ENCODE measurements at regions not wholly inside any gene's neighbourhood (a gene's known extent, or its start where the extent isn't known, plus 50 kb on each side); places are given as distances from the start of the nearest gene placed in this dataset.
"Not testable (repeated sequence)": the region's sequence is repeated elsewhere in the genome, so short reads cannot be mapped to it uniquely, and the experiment has no call there.

- DNase-seq (ENCODE audit: low spot score) = no peak
These were observed 109.5 kb downstream of the UNCX start for GRCh38 chr7:1342090-1342640.

- DNase-seq (ENCODE audit: low spot score) = no peak
These were observed 110.9 kb downstream of the UNCX start for GRCh38 chr7:1343551-1343950.

DNA sequence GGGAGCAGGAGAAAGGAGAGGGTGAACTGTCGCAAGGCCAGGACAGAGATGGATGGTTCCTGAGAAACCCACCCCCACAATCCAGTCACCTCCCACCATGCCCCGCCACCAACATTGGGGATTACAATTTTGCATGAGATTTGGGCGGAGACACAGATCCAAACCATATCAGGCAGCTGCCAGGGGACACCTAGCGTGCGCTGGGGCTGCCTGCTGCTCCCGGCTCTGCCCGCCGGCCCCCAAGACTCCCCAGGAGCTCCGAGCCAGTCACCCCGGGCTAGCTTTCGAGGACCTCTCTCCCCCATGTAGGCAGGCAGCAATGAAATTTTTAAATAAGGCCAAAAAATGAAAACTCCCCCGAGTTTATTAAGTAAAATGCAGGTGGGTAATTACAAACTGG, 111.7 kb downstream of the UNCX start:
- DNase-seq (ENCODE audit: low spot score) = no peak

GRCh38 chr7:1344981-1345701, 112.5 kb downstream of the UNCX start:
- no peak for DNase-seq (ENCODE audit: low spot score)

DNA sequence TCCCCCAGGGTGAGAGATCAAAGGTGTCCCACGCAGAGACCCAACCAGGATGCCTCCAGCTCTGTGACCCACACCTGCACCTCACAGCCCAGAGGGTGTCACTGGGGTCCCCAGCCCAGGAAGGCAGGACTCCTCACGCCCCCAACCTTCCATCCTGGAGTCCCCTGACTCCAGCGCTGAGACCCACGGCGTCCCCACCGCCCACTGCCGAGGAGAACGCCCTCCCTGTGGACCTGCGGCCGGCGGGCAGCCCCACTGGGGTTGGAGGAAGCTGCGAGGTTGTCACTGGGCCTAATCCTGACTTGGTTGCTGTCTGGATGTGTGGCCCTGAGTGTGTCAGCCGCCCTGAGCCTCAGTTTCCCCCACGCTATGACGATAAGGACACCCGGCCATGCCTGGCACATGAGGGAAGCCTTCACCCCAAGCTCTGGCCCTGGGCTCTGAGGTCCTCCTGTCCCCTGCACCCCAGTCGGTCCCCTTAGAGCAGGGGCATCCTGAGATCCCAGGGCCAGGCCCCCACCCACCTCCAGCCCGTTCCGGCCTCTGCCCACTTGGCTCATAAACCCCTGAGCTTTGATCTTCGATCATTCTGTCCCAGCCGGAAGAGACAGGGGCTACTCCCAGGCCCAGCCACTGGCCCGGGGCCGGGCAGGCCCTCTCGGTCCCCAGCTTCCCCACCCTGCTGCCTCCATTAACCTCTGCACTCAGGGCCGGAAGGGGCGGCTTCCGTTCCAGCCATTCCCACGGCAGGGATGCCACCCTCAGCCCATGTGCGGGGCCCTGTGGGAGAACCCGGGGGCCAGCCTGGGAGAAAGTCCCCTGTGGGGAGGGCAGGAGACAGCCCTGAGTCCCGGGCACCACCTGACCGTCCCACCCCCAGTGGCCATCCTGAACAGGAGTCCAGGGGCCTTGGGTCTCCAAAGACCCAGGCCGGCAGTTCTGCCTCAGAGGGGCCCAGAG, 113.2 kb downstream of the MICALL2 start:
- no peak for DNase-seq (ENCODE audit: low spot score)

GRCh38 chr7:1346851-1347250, 112.4 kb downstream of the MICALL2 start:
- DNase-seq (ENCODE audit: low spot score) = no peak

- DNase-seq (ENCODE audit: low spot score) = no peak
These were observed 111.0 kb downstream of the MICALL2 start for GRCh38 chr7:1348096-1348822.

GRCh38 chr7:1348823-1349335, 110.4 kb downstream of the MICALL2 start:
- no peak for DNase-seq (ENCODE audit: low spot score)

- no peak for DNase-seq (ENCODE audit: low spot score)
These were observed 109.9 kb downstream of the MICALL2 start for GRCh38 chr7:1349351-1349761.

GRCh38 chr7:1351881-1352625, 107.2 kb downstream of the MICALL2 start:
- DNase-seq (ENCODE audit: low spot score) = no peak

GRCh38 chr7:1352656-1353271, 106.5 kb downstream of the MICALL2 start:
- no peak for DNase-seq (ENCODE audit: low spot score)

DNA sequence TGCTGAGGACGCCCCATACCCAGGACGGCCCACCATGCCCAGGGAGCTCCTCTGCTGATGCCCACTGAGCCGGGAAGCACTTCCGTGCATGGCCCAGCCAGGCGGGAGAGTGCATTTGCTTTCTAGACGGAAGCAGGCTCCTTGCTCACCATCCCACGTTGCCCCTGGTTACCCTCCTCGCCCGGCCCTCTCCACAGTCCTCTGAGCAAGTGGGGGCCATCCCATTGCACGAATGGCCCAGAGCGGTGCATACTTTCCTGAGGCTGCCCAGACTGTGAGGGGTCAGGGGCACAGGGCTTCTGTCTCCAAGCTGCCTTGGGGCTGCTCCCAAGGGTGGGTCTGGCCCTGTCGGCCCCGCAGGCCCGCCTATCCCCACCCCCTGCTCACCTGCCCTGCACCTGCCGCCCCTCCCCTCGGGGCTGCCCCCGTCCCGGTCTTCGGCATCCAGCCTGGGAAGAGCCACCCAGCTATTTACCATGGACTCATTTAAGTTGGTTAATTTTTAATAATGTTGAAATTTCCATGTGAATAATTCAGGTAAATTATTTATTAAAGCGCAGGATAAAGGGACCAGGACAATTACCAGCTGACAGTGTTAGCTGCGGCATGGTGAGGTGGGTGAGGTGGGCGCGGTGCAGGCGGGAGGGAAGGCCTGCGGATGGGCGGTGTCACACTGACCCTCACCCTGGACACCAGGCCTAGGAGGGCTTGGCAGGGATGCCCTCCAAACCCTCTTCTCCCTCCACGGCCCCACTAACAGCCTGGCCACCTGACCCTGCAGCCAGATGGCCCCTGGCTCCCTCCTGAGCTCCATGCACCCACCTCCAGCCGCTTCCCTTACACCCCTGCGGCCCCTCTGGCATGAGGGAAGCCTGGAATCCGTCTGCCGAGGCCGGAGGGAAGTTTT, 104.4 kb downstream of the MICALL2 start:
- DNase-seq (ENCODE audit: low spot score) = no peak

DNA sequence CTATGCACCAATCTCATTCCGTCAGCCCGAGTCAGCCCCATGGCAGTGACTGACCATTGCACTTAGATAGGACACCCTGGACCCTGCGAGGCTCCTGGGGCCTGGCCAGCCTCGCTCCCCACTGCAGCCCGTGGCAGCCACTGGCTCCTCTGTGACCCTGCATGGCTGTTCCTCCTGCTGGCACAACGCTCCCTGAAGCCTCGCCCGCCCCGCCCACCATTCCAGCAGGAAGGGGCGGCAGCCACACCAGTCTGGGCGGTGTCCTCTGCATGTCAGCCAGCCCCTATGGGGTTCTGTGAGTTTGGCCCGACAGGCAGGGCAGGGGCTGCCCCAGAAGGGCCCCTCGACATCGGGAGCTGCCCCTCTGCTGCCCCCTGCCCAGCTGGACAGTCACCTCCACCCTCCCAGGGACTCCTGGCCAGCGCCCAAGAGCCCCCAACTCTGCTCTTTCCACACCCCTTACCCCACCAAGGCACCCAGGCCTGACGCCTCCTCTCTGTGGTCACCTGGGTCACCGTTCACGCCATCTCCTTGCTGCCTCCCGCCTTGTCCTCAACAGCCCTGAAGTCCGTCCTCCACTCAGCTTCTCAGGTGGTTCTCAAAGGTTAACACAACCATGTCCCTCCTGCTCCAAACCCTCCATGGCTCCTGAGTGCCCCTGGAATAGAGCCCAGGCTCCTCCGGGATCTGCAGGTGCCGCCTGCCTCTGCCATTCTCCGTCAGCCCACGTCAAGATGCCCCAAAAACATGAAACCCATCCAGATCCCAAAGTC, 103.5 kb downstream of the MICALL2 start:
- DNase-seq (ENCODE audit: low spot score) = no peak

GRCh38 chr7:1356853-1357252, 102.4 kb downstream of the MICALL2 start:
- DNase-seq (ENCODE audit: low spot score) = not testable (repeated sequence)

DNA sequence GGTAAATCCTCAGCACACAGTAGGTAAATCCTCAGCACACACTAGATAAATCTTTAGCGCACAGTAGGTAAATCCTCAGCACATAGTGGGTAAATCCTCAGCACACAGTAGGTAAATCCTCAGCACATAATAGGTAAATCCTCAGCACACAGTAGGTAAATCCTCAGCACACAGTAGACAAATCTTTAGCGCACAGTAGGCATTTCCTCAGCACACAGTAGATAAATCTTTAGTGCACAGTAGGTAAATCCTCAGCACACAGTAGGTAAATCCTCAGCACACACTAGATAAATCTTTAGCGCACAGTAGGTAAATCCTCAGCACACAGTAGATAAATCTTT, 102.0 kb downstream of the MICALL2 start:
- DNase-seq (ENCODE audit: low spot score) = not testable (repeated sequence)

GRCh38 chr7:1357601-1358271, 101.5 kb downstream of the MICALL2 start:
- DNase-seq (ENCODE audit: low spot score) = no peak

- no peak for DNase-seq (ENCODE audit: low spot score)
These were observed 100.8 kb downstream of the MICALL2 start for GRCh38 chr7:1358376-1359050.

DNA sequence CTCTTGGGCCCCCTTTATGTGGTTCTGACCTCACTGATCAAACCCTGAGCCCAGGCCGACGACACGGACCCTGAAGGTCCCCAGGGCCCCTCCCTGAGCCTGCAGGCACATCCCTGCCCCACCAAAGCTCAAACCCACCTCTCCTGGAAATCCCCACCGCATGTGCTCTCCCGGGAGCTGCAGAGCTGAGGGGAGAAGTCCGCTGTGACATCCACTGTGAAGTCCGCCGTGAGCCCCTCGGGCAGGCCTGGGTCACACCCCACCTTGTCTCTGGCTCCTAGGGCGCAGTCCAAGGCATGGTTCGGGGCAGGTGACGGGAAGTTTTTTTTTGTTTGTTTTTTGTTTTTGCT, 100.2 kb downstream of the MICALL2 start:
- no peak for DNase-seq (ENCODE audit: low spot score)
